Stimulated activated naive B cell treated with anti-CD40 and anti-IgM and Interleukin-4, amounts not matched to agents 10 μg/mL and 1 μg/mL and 100 μg/mL, for 72 hours (primary cell): ENCODE measurements at regions not wholly inside any gene's neighbourhood (a gene's known extent, or its start where the extent isn't known, plus 50 kb on each side); places are given as distances from the start of the nearest gene placed in this dataset.

Source experiments
- ATAC-seq, 2 donors: fragments of 150-1000 bp; cut with Tn5 transposase; replicated peaks; 2 replicates each; pipeline ENCODE4 v1.10.0; 2021; ENCODE audit warnings: moderate library complexity in 1 of 2
- DNase-seq: peaks from one replicate; pipeline ENCODE4 v3.0.0; 2021
- H3K27ac Mint-ChIP-seq: one replicate; pipeline ENCODE4 v1.8.0; 2022; ENCODE audit warnings: mild to moderate bottlenecking, mixed read lengths
- H3K27me3 Mint-ChIP-seq, 2 donors: one replicate each; pipeline ENCODE4 v1.8.0; 2022; ENCODE audit warnings: mixed read lengths in 2 of 2
- H3K36me3 Mint-ChIP-seq, 2 donors: one replicate each; pipeline ENCODE4 v1.8.0; 2022; ENCODE audit warnings: mixed read lengths in 2 of 2, mild to moderate bottlenecking in 1 of 2
- H3K4me1 Mint-ChIP-seq, 2 donors: one replicate each; pipeline ENCODE4 v1.8.0; 2022; ENCODE audit warnings: mixed read lengths in 2 of 2, mild to moderate bottlenecking in 1 of 2
- H3K4me3 Mint-ChIP-seq, 2 donors: one replicate each; pipeline ENCODE4 v1.8.0; 2022; ENCODE audit warnings: mild to moderate bottlenecking in 2 of 2, mixed read lengths in 2 of 2, moderate library complexity in 1 of 2
- H3K9me3 Mint-ChIP-seq, 2 donors: one replicate each; pipeline ENCODE4 v1.8.0; 2022; ENCODE audit warnings: mixed read lengths in 2 of 2, mild to moderate bottlenecking in 1 of 2

GRCh38 chr7:22027475-22027874, 81.8 kb upstream of the CDCA7L start:
- Mint-ChIP-seq H3K9me3 (peaks cover 0 to 6% of the 10 kb centered on the region in 2 donors), H3K36me3 (no peaks in the 10 kb centered on the region), H3K27me3 (peaks cover 9 to 21% of the 10 kb centered on the region in 2 donors), H3K4me1 (no peaks in the 10 kb centered on the region), H3K27ac (no peak overlapping the region), H3K4me3 (no peak overlapping the region)
- ATAC-seq (no peak), DNase-seq (no peak)

- peaks cover 9 to 21% of the 10 kb centered on the region in 2 donors for H3K27me3 Mint-ChIP-seq
- peaks cover 0 to 5% of the 10 kb centered on the region in 2 donors for H3K9me3 Mint-ChIP-seq
- ATAC-seq, result no peak
- H3K4me1 Mint-ChIP-seq, result no peaks in the 10 kb centered on the region
- no peak for DNase-seq
- H3K27ac Mint-ChIP-seq, result no peak overlapping the region
- H3K4me3 Mint-ChIP-seq, result no peak overlapping the region
- no peaks in the 10 kb centered on the region for H3K36me3 Mint-ChIP-seq
Observed at GRCh38 chr7:22025983-22026382, 80.3 kb upstream of the CDCA7L start.

- Mint-ChIP-seq H3K27me3 (peaks cover 9 to 21% of the 10 kb centered on the region in 2 donors), H3K27ac (no peak overlapping the region), H3K4me3 (no peak overlapping the region), H3K36me3 (no peaks in the 10 kb centered on the region), H3K4me1 (no peaks in the 10 kb centered on the region), H3K9me3 (peaks cover 0 to 5% of the 10 kb centered on the region in 2 donors)
- DNase-seq (no peak), ATAC-seq (no peak)
Observed at GRCh38 chr7:22025075-22025474, 79.4 kb upstream of the CDCA7L start.

- H3K36me3 Mint-ChIP-seq, result no peaks in the 10 kb centered on the region
- ATAC-seq (no peak), DNase-seq (no peak)
- H3K4me3 Mint-ChIP-seq, result no peak overlapping the region
- H3K9me3 Mint-ChIP-seq, result no peaks in the 10 kb centered on the region
- peaks cover 9 to 21% of the 10 kb centered on the region in 2 donors for H3K27me3 Mint-ChIP-seq
- H3K27ac Mint-ChIP-seq, result no peak overlapping the region
- no peaks in the 10 kb centered on the region for H3K4me1 Mint-ChIP-seq
Observed at GRCh38 chr7:22019931-22020330, 74.2 kb upstream of the CDCA7L start.

- H3K4me1 Mint-ChIP-seq, result no peaks in the 10 kb centered on the region
- peak; percentile 38 to 61 for ATAC-seq
- H3K9me3 Mint-ChIP-seq, result no peaks in the 10 kb centered on the region
Observed at GRCh38 chr7:22016507-22016906, 70.8 kb upstream of the CDCA7L start.

GRCh38 chr7:22013711-22014110, 68.0 kb upstream of the CDCA7L start:
- Mint-ChIP-seq H3K27ac (no peak overlapping the region), H3K9me3 (no peaks in the 10 kb centered on the region), H3K27me3 (peaks cover 8 to 10% of the 10 kb centered on the region in 2 donors), H3K4me3 (no peak overlapping the region), H3K36me3 (no peaks in the 10 kb centered on the region), H3K4me1 (no peaks in the 10 kb centered on the region)
- ATAC-seq, result no peak
- DNase-seq, result no peak

More at GRCh38 chr7:22016507-22016906, 70.8 kb upstream of the CDCA7L start:
- no peak for DNase-seq
- Mint-ChIP-seq H3K4me3 (no peak overlapping the region), H3K36me3 (no peaks in the 10 kb centered on the region), H3K27ac (no peak overlapping the region), H3K27me3 (peaks cover 0 to 8% of the 10 kb centered on the region in 2 donors)

- no peaks in the 10 kb centered on the region for H3K9me3 Mint-ChIP-seq
- DNase-seq (no peak), ATAC-seq (no peak)
- H3K4me1 Mint-ChIP-seq, result no peaks in the 10 kb centered on the region
- no peak overlapping the region for H3K4me3 Mint-ChIP-seq
- no peaks in the 10 kb centered on the region for H3K36me3 Mint-ChIP-seq
- no peak overlapping the region for H3K27ac Mint-ChIP-seq
- peaks cover 0 to 14% of the 10 kb centered on the region in 2 donors for H3K27me3 Mint-ChIP-seq
Observed at GRCh38 chr7:22008683-22009082, 63.0 kb upstream of the CDCA7L start.

GRCh38 chr7:22008087-22008486, 62.4 kb upstream of the CDCA7L start:
- Mint-ChIP-seq H3K27ac (no peak overlapping the region), H3K27me3 (peaks cover 0 to 14% of the 10 kb centered on the region in 2 donors), H3K4me3 (no peak overlapping the region), H3K36me3 (no peaks in the 10 kb centered on the region), H3K4me1 (no peaks in the 10 kb centered on the region), H3K9me3 (no peaks in the 10 kb centered on the region)
- no peak for ATAC-seq
- no peak for DNase-seq

- H3K9me3 Mint-ChIP-seq, result no peaks in the 10 kb centered on the region
- no peaks in the 10 kb centered on the region for H3K36me3 Mint-ChIP-seq
- H3K27me3 Mint-ChIP-seq, result peaks cover 0 to 13% of the 10 kb centered on the region in 2 donors
- ATAC-seq, result no peak
- H3K4me1 Mint-ChIP-seq, result peaks cover 2 to 8% of the 10 kb centered on the region in 2 donors
- no peak overlapping the region for H3K4me3 Mint-ChIP-seq
- DNase-seq, result no peak
- no peak overlapping the region for H3K27ac Mint-ChIP-seq
Observed at GRCh38 chr7:22005151-22005550, 59.5 kb upstream of the CDCA7L start.

GRCh38 chr7:22002726-22003125, 57.0 kb upstream of the CDCA7L start:
- H3K36me3 Mint-ChIP-seq, result no peaks in the 10 kb centered on the region
- ATAC-seq, result no peak
- DNase-seq, result no peak
- peaks cover 0 to 4% of the 10 kb centered on the region in 2 donors for H3K27me3 Mint-ChIP-seq
- no peaks in the 10 kb centered on the region for H3K9me3 Mint-ChIP-seq
- no peak overlapping the region for H3K27ac Mint-ChIP-seq
- H3K4me3 Mint-ChIP-seq, result no peak overlapping the region
- H3K4me1 Mint-ChIP-seq, result peaks cover 2 to 14% of the 10 kb centered on the region in 2 donors

GRCh38 chr7:22001345-22002004, 55.8 kb upstream of the CDCA7L start:
- DNase-seq (peak; percentile 11), ATAC-seq (peak; percentile 65 to 68)
- Mint-ChIP-seq H3K27ac (no peak overlapping the region), H3K4me3 (peak overlapping the region; percentile 32 to 69), H3K9me3 (no peaks in the 10 kb centered on the region), H3K27me3 (peaks cover 0 to 1% of the 10 kb centered on the region in 2 donors), H3K36me3 (no peaks in the 10 kb centered on the region), H3K4me1 (peaks cover 2 to 14% of the 10 kb centered on the region in 2 donors)

GRCh38 chr7:21999896-22000295, 54.2 kb upstream of the CDCA7L start:
- H3K9me3 Mint-ChIP-seq, result no peaks in the 10 kb centered on the region
- H3K4me1 Mint-ChIP-seq, result peaks cover 2 to 14% of the 10 kb centered on the region in 2 donors
- H3K36me3 Mint-ChIP-seq, result no peaks in the 10 kb centered on the region
- ATAC-seq (no peak), DNase-seq (no peak)
- H3K27me3 Mint-ChIP-seq, result no peaks in the 10 kb centered on the region
- no peak overlapping the region for H3K27ac Mint-ChIP-seq
- no peak overlapping the region for H3K4me3 Mint-ChIP-seq

GRCh38 chr7:21996641-21997040, 50.9 kb upstream of the CDCA7L start:
- H3K4me1 Mint-ChIP-seq, result peaks cover 2 to 14% of the 10 kb centered on the region in 2 donors
- H3K36me3 Mint-ChIP-seq, result no peaks in the 10 kb centered on the region
- no peaks in the 10 kb centered on the region for H3K9me3 Mint-ChIP-seq
- ATAC-seq (no peak), DNase-seq (no peak)
- no peak overlapping the region for H3K4me3 Mint-ChIP-seq
- no peak overlapping the region for H3K27ac Mint-ChIP-seq
- no peaks in the 10 kb centered on the region for H3K27me3 Mint-ChIP-seq
